ENCODE measurements at regions not wholly inside any gene's neighbourhood (a gene's known extent, or its start where the extent isn't known, plus 50 kb on each side); places are given as distances from the start of the nearest gene placed in this dataset.

- no peak overlapping the region for H3K9ac ChIP-seq (ENCODE audit: low read depth, low read length)
- no peak overlapping the region for H3K27ac ChIP-seq (ENCODE audit: low read depth, low read length)
- H3K4me1 ChIP-seq (ENCODE audit: control insufficient read depth, insufficient read depth, low read length), result no peaks in the 10 kb centered on the region
Observed at GRCh38 chr4:162557516-162558106, 393.8 kb upstream of the FSTL5 start.

GRCh38 chr4:162535121-162535520, 371.3 kb upstream of the FSTL5 start:
- Histone ChIP-seq H3K27ac (ENCODE audit: low read depth, low read length) (no peak overlapping the region), H3K9ac (ENCODE audit: low read depth, low read length) (no peak overlapping the region), H3K27me3 (ENCODE audit: control insufficient read depth, insufficient read depth, low read length) (no peaks in the 10 kb centered on the region), H3K36me3 (ENCODE audit: control insufficient read depth, insufficient read depth, low read length) (no peaks in the 10 kb centered on the region), H3K4me1 (ENCODE audit: control insufficient read depth, insufficient read depth, low read length) (no peaks in the 10 kb centered on the region), H3K4me3 (ENCODE audit: low read depth, low read length) (no peak overlapping the region), H3K9me3 (ENCODE audit: control insufficient read depth, insufficient read depth, low read length) (no peaks in the 10 kb centered on the region)

More at GRCh38 chr4:162557516-162558106, 393.8 kb upstream of the FSTL5 start:
- no peaks in the 10 kb centered on the region for H3K36me3 ChIP-seq (ENCODE audit: control insufficient read depth, insufficient read depth, low read length)
- no peaks in the 10 kb centered on the region for H3K27me3 ChIP-seq (ENCODE audit: control insufficient read depth, insufficient read depth, low read length)
- no peak overlapping the region for H3K4me3 ChIP-seq (ENCODE audit: low read depth, low read length)
- no peaks in the 10 kb centered on the region for H3K9me3 ChIP-seq (ENCODE audit: control insufficient read depth, insufficient read depth, low read length)

- Histone ChIP-seq H3K4me3 (ENCODE audit: low read depth, low read length) (no peak overlapping the region), H3K36me3 (ENCODE audit: control insufficient read depth, insufficient read depth, low read length) (no peaks in the 10 kb centered on the region), H3K27ac (ENCODE audit: low read depth, low read length) (no peak overlapping the region), H3K9ac (ENCODE audit: low read depth, low read length) (no peak overlapping the region), H3K27me3 (ENCODE audit: control insufficient read depth, insufficient read depth, low read length) (no peaks in the 10 kb centered on the region), H3K9me3 (ENCODE audit: control insufficient read depth, insufficient read depth, low read length) (no peaks in the 10 kb centered on the region), H3K4me1 (ENCODE audit: control insufficient read depth, insufficient read depth, low read length) (no peaks in the 10 kb centered on the region)
Observed at GRCh38 chr4:162523171-162523570, 359.4 kb upstream of the FSTL5 start.

GRCh38 chr4:162522724-162523123, 358.9 kb upstream of the FSTL5 start:
- Histone ChIP-seq H3K9me3 (ENCODE audit: control insufficient read depth, insufficient read depth, low read length) (no peaks in the 10 kb centered on the region), H3K4me1 (ENCODE audit: control insufficient read depth, insufficient read depth, low read length) (no peaks in the 10 kb centered on the region), H3K4me3 (ENCODE audit: low read depth, low read length) (no peak overlapping the region), H3K27me3 (ENCODE audit: control insufficient read depth, insufficient read depth, low read length) (no peaks in the 10 kb centered on the region), H3K27ac (ENCODE audit: low read depth, low read length) (no peak overlapping the region), H3K36me3 (ENCODE audit: control insufficient read depth, insufficient read depth, low read length) (no peaks in the 10 kb centered on the region), H3K9ac (ENCODE audit: low read depth, low read length) (no peak overlapping the region)

- Histone ChIP-seq H3K36me3 (ENCODE audit: control insufficient read depth, insufficient read depth, low read length) (no peaks in the 10 kb centered on the region), H3K9me3 (ENCODE audit: control insufficient read depth, insufficient read depth, low read length) (no peaks in the 10 kb centered on the region), H3K27me3 (ENCODE audit: control insufficient read depth, insufficient read depth, low read length) (no peaks in the 10 kb centered on the region), H3K9ac (ENCODE audit: low read depth, low read length) (no peak overlapping the region), H3K27ac (ENCODE audit: low read depth, low read length) (no peak overlapping the region), H3K4me3 (ENCODE audit: low read depth, low read length) (no peak overlapping the region), H3K4me1 (ENCODE audit: control insufficient read depth, insufficient read depth, low read length) (no peaks in the 10 kb centered on the region)
Observed at GRCh38 chr4:162510937-162511336, 347.1 kb upstream of the FSTL5 start.

- no peaks in the 10 kb centered on the region for H3K4me1 ChIP-seq (ENCODE audit: control insufficient read depth, insufficient read depth, low read length)
- no peaks in the 10 kb centered on the region for H3K36me3 ChIP-seq (ENCODE audit: control insufficient read depth, insufficient read depth, low read length)
- H3K4me3 ChIP-seq (ENCODE audit: low read depth, low read length), result no peak overlapping the region
- H3K9me3 ChIP-seq (ENCODE audit: control insufficient read depth, insufficient read depth, low read length), result no peaks in the 10 kb centered on the region
- H3K9ac ChIP-seq (ENCODE audit: low read depth, low read length), result no peak overlapping the region
- no peaks in the 10 kb centered on the region for H3K27me3 ChIP-seq (ENCODE audit: control insufficient read depth, insufficient read depth, low read length)
- no peak overlapping the region for H3K27ac ChIP-seq (ENCODE audit: low read depth, low read length)
Observed at GRCh38 chr4:162510115-162510514, 346.3 kb upstream of the FSTL5 start.

- no peaks in the 10 kb centered on the region for H3K27me3 ChIP-seq (ENCODE audit: control insufficient read depth, insufficient read depth, low read length)
- no peak overlapping the region for H3K9ac ChIP-seq (ENCODE audit: low read depth, low read length)
- no peak overlapping the region for H3K27ac ChIP-seq (ENCODE audit: low read depth, low read length)
- H3K36me3 ChIP-seq (ENCODE audit: control insufficient read depth, insufficient read depth, low read length), result no peaks in the 10 kb centered on the region
- no peaks in the 10 kb centered on the region for H3K4me1 ChIP-seq (ENCODE audit: control insufficient read depth, insufficient read depth, low read length)
- no peak overlapping the region for H3K4me3 ChIP-seq (ENCODE audit: low read depth, low read length)
- H3K9me3 ChIP-seq (ENCODE audit: control insufficient read depth, insufficient read depth, low read length), result no peaks in the 10 kb centered on the region
Observed at GRCh38 chr4:162509333-162509732, 345.5 kb upstream of the FSTL5 start.

- Histone ChIP-seq H3K9me3 (ENCODE audit: control insufficient read depth, insufficient read depth, low read length) (no peaks in the 10 kb centered on the region), H3K36me3 (ENCODE audit: control insufficient read depth, insufficient read depth, low read length) (no peaks in the 10 kb centered on the region), H3K27me3 (ENCODE audit: control insufficient read depth, insufficient read depth, low read length) (no peaks in the 10 kb centered on the region), H3K27ac (ENCODE audit: low read depth, low read length) (no peak overlapping the region), H3K4me1 (ENCODE audit: control insufficient read depth, insufficient read depth, low read length) (no peaks in the 10 kb centered on the region), H3K4me3 (ENCODE audit: low read depth, low read length) (no peak overlapping the region), H3K9ac (ENCODE audit: low read depth, low read length) (no peak overlapping the region)
Observed at GRCh38 chr4:162506253-162506652, 342.5 kb upstream of the FSTL5 start.

- no peaks in the 10 kb centered on the region for H3K36me3 ChIP-seq (ENCODE audit: control insufficient read depth, insufficient read depth, low read length)
- no peaks in the 10 kb centered on the region for H3K4me1 ChIP-seq (ENCODE audit: control insufficient read depth, insufficient read depth, low read length)
- no peaks in the 10 kb centered on the region for H3K27me3 ChIP-seq (ENCODE audit: control insufficient read depth, insufficient read depth, low read length)
- H3K9ac ChIP-seq (ENCODE audit: low read depth, low read length), result no peak overlapping the region
- H3K27ac ChIP-seq (ENCODE audit: low read depth, low read length), result no peak overlapping the region
- H3K4me3 ChIP-seq (ENCODE audit: low read depth, low read length), result no peak overlapping the region
- H3K9me3 ChIP-seq (ENCODE audit: control insufficient read depth, insufficient read depth, low read length), result no peaks in the 10 kb centered on the region
Observed at GRCh38 chr4:162503868-162504267, 340.1 kb upstream of the FSTL5 start.

GRCh38 chr4:162502109-162502508, 338.3 kb upstream of the FSTL5 start:
- H3K9me3 ChIP-seq (ENCODE audit: control insufficient read depth, insufficient read depth, low read length), result no peaks in the 10 kb centered on the region
- no peak overlapping the region for H3K4me3 ChIP-seq (ENCODE audit: low read depth, low read length)
- H3K27me3 ChIP-seq (ENCODE audit: control insufficient read depth, insufficient read depth, low read length), result no peaks in the 10 kb centered on the region
- no peaks in the 10 kb centered on the region for H3K4me1 ChIP-seq (ENCODE audit: control insufficient read depth, insufficient read depth, low read length)
- H3K27ac ChIP-seq (ENCODE audit: low read depth, low read length), result no peak overlapping the region
- H3K36me3 ChIP-seq (ENCODE audit: control insufficient read depth, insufficient read depth, low read length), result no peaks in the 10 kb centered on the region
- H3K9ac ChIP-seq (ENCODE audit: low read depth, low read length), result no peak overlapping the region

GRCh38 chr4:162499478-162499877, 335.7 kb upstream of the FSTL5 start:
- Histone ChIP-seq H3K4me3 (ENCODE audit: low read depth, low read length) (no peak overlapping the region), H3K4me1 (ENCODE audit: control insufficient read depth, insufficient read depth, low read length) (no peaks in the 10 kb centered on the region), H3K9ac (ENCODE audit: low read depth, low read length) (no peak overlapping the region), H3K27ac (ENCODE audit: low read depth, low read length) (no peak overlapping the region), H3K36me3 (ENCODE audit: control insufficient read depth, insufficient read depth, low read length) (no peaks in the 10 kb centered on the region), H3K9me3 (ENCODE audit: control insufficient read depth, insufficient read depth, low read length) (no peaks in the 10 kb centered on the region), H3K27me3 (ENCODE audit: control insufficient read depth, insufficient read depth, low read length) (no peaks in the 10 kb centered on the region)

GRCh38 chr4:162498168-162498567, 334.4 kb upstream of the FSTL5 start:
- Histone ChIP-seq H3K27ac (ENCODE audit: low read depth, low read length) (no peak overlapping the region), H3K4me3 (ENCODE audit: low read depth, low read length) (no peak overlapping the region), H3K36me3 (ENCODE audit: control insufficient read depth, insufficient read depth, low read length) (no peaks in the 10 kb centered on the region), H3K27me3 (ENCODE audit: control insufficient read depth, insufficient read depth, low read length) (no peaks in the 10 kb centered on the region), H3K9ac (ENCODE audit: low read depth, low read length) (no peak overlapping the region), H3K9me3 (ENCODE audit: control insufficient read depth, insufficient read depth, low read length) (no peaks in the 10 kb centered on the region), H3K4me1 (ENCODE audit: control insufficient read depth, insufficient read depth, low read length) (no peaks in the 10 kb centered on the region)

Measured in HUES48 (cell line).